HG02610 (cell line): ENCODE measurements at regions not wholly inside any gene's neighbourhood (a gene's known extent, or its start where the extent isn't known, plus 50 kb on each side); places are given as distances from the start of the nearest gene placed in this dataset.
"Not testable (repeated sequence)": the region's sequence is repeated elsewhere in the genome, so short reads cannot be mapped to it uniquely, and the experiment has no call there.

Experiments used
- ATAC-seq: cut with Tn5 transposase; IDR thresholded peaks from one replicate; pipeline ENCODE4 v1.9.1; 2021; ENCODE audit warnings: mild to moderate bottlenecking, moderate library complexity; ENCODE audit not compliant: unreplicated experiment

- peak; percentile 53 for ATAC-seq
These were observed 340.5 kb upstream of the SYNCRIP start for GRCh38 chr6:85983032-85983659.

- no peak for ATAC-seq
These were observed 335.0 kb upstream of the SYNCRIP start for GRCh38 chr6:85977661-85978060.

GRCh38 chr6:85975957-85976356 is 333.3 kb upstream of the SYNCRIP start:
- no peak for ATAC-seq

- ATAC-seq: no peak
These were observed 328.6 kb upstream of the SYNCRIP start for GRCh38 chr6:85971238-85971637.

- no peak for ATAC-seq
These were observed 324.1 kb upstream of the SYNCRIP start for GRCh38 chr6:85966828-85967227.

GRCh38 chr6:85961746-85962145 is 319.1 kb upstream of the SYNCRIP start:
- no peak for ATAC-seq

- ATAC-seq: no peak
These were observed 318.4 kb upstream of the SYNCRIP start for GRCh38 chr6:85961125-85961524.

- ATAC-seq: no peak
These were observed 305.8 kb upstream of the SYNCRIP start for GRCh38 chr6:85948481-85948880.

- no peak for ATAC-seq
These were observed 302.9 kb upstream of the SYNCRIP start for GRCh38 chr6:85945459-85946185.

- ATAC-seq: no peak
These were observed 302.1 kb upstream of the SYNCRIP start for GRCh38 chr6:85944776-85945175.

- no peak for ATAC-seq
These were observed 300.2 kb upstream of the SYNCRIP start for GRCh38 chr6:85942844-85943243.

GRCh38 chr6:85936916-85937315 is 294.2 kb upstream of the SYNCRIP start:
- no peak for ATAC-seq

- peak; percentile 92 for ATAC-seq
These were observed 280.3 kb upstream of the SYNCRIP start for GRCh38 chr6:85923013-85923430.

GRCh38 chr6:85920782-85921181 is 278.1 kb upstream of the SYNCRIP start:
- no peak for ATAC-seq

- peak; percentile 77 for ATAC-seq
These were observed 274.8 kb upstream of the SYNCRIP start for GRCh38 chr6:85917522-85917921.

GRCh38 chr6:85913001-85913400 is 270.3 kb upstream of the SYNCRIP start:
- ATAC-seq: no peak

GRCh38 chr6:85912582-85912981 is 269.9 kb upstream of the SYNCRIP start:
- ATAC-seq: no peak

- ATAC-seq: no peak
These were observed 268.4 kb upstream of the SYNCRIP start for GRCh38 chr6:85911067-85911466.

- not testable (repeated sequence) for ATAC-seq
These were observed 265.4 kb upstream of the SYNCRIP start for GRCh38 chr6:85908120-85908519.

GRCh38 chr6:85892346-85892745 is 249.7 kb upstream of the SYNCRIP start:
- no peak for ATAC-seq

GRCh38 chr6:85887461-85887860 is 244.8 kb upstream of the SYNCRIP start:
- ATAC-seq: no peak

GRCh38 chr6:85868685-85869084 is 226.0 kb upstream of the SYNCRIP start:
- ATAC-seq: no peak

- ATAC-seq: no peak
These were observed 224.9 kb upstream of the SYNCRIP start for GRCh38 chr6:85867595-85867994.
